H1 (cell line): ENCODE measurements at regions not wholly inside any gene's neighbourhood (a gene's known extent, or its start where the extent isn't known, plus 50 kb on each side); places are given as distances from the start of the nearest gene placed in this dataset.

Experiments
- ASH2L ChIP-seq: fragments of 200-600, 300-600 bp; sonication (generic); IDR thresholded peaks from one replicate; pipeline ENCODE4 v1.7.1; 2017; ENCODE audit warnings: low read length
- ATF3 ChIP-seq: IDR thresholded peaks from 2 replicates; pipeline ENCODE4 v1.6.1; 2011; ENCODE audit warnings: low read depth, mild to moderate bottlenecking, low read length; ENCODE audit not compliant: insufficient read depth
- CHD1 ChIP-seq: IDR thresholded peaks from 2 replicates; pipeline ENCODE4 v1.6.1; 2012; ENCODE audit warnings: low read depth, low read length, improper control_type of control experiment
- CTCF ChIP-seq, 3 experiments: IDR thresholded peaks; 1 replicate in 2 of 3; 2 replicates in 1 of 3; pipeline versions ENCODE4 v1.5.1 to v1.6.1; 2011; ENCODE audit warnings: low read length in 3 of 3, mild to moderate bottlenecking in 3 of 3, inconsistent platforms in 2 of 3, low read depth in 1 of 3, moderate library complexity in 1 of 3; ENCODE audit not compliant: insufficient read depth in 1 of 3; ENCODE audit errors: control extremely low read depth in 1 of 3
- EP300 ChIP-seq, 2 experiments: IDR thresholded peaks; 1 replicate in 1 of 2; 2 replicates in 1 of 2; pipeline ENCODE4 v1.6.1; 2011 to 2012; ENCODE audit warnings: low read depth in 2 of 2, low read length in 2 of 2, mild to moderate bottlenecking in 2 of 2, borderline replicate concordance in 1 of 2, inconsistent platforms in 1 of 2, moderate library complexity in 1 of 2
- EZH2 ChIP-seq: fragments of 200-600 bp; sonication (generic); IDR thresholded peaks from 2 replicates; pipeline ENCODE4 v1.7.1; 2012; ENCODE audit warnings: low read depth, mild to moderate bottlenecking, moderate library complexity, low read length, inconsistent platforms; ENCODE audit not compliant: severe bottlenecking
- POLR2A ChIP-seq, 2 experiments: IDR thresholded peaks; 1 replicate in 1 of 2; 2 replicates in 1 of 2; pipeline ENCODE4 v1.6.1; 2011; ENCODE audit warnings: low read depth in 2 of 2, low read length in 2 of 2, mild to moderate bottlenecking in 2 of 2; ENCODE audit errors: control extremely low read depth in 1 of 2
- SAP30 ChIP-seq: fragments of 300-600 bp; sonication (generic); IDR thresholded peaks from 2 replicates; pipeline ENCODE4 v1.7.1; 2012; ENCODE audit warnings: low read length, moderate library complexity, mild to moderate bottlenecking, inconsistent platforms; ENCODE audit not compliant: insufficient read depth, insufficient replicate concordance
- SP1 ChIP-seq: IDR thresholded peaks from 2 replicates; pipeline ENCODE4 v1.6.1; 2011; ENCODE audit warnings: low read depth, low read length
- SRF ChIP-seq: IDR thresholded peaks from 2 replicates; pipeline ENCODE4 v1.6.1; 2011; ENCODE audit warnings: mild to moderate bottlenecking, low read depth, low read length, moderate library complexity
- TBP ChIP-seq: IDR thresholded peaks from 2 replicates; pipeline ENCODE4 v1.6.1; 2011; ENCODE audit warnings: low read depth, low read length, improper control_type of control experiment
- USF2 ChIP-seq: IDR thresholded peaks from 2 replicates; pipeline ENCODE4 v1.6.1; 2011; ENCODE audit warnings: low read length, improper control_type of control experiment
- YY1 ChIP-seq: IDR thresholded peaks from 2 replicates; pipeline ENCODE4 v1.6.1; 2011; ENCODE audit warnings: low read depth, mild to moderate bottlenecking, low read length

- TF ChIP-seq ATF3, result no peak
- TF ChIP-seq EZH2, result no peak
- no peak for TF ChIP-seq SRF
- TF ChIP-seq CTCF (IDR thresholded peaks at IDR 0.05; ENCODE audit: control extremely low read depth in 1 of 3, insufficient read depth in 1 of 3, low read depth in 1 of 3, low read length in 3 of 3), result no peak
- no peak for TF ChIP-seq CHD1
- no peak for TF ChIP-seq SP1
- no peak for TF ChIP-seq ASH2L
- TF ChIP-seq SAP30, result no peak
- no peak for TF ChIP-seq TBP
- TF ChIP-seq POLR2A (IDR thresholded peaks at IDR 0.05; ENCODE audit: control extremely low read depth in 1 of 2, low read depth in 2 of 2, low read length in 2 of 2), result no peak
- TF ChIP-seq EP300 (IDR thresholded peaks at IDR 0.05; ENCODE audit: borderline replicate concordance in 1 of 2, low read depth in 2 of 2, low read length in 2 of 2), result no peak
- no peak for TF ChIP-seq USF2
- no peak for TF ChIP-seq YY1
Observed at GRCh38 chr6:14754751-14755513, 490.9 kb upstream of the JARID2 start.
